ENCODE measurements at regions not wholly inside any gene's neighbourhood (a gene's known extent, or its start where the extent isn't known, plus 50 kb on each side); places are given as distances from the start of the nearest gene placed in this dataset.

- TF ChIP-seq CTCF (IDR thresholded peaks at IDR 0.05; ENCODE audit: insufficient read depth, low read length, poor library complexity, severe bottlenecking): no peak
- no peak for TF ChIP-seq EZH2phosphoT487 (conservative IDR thresholded peaks at IDR 0.05; ENCODE audit: low read length)
These were observed 311.8 kb downstream of the RERGL start for GRCh38 chr12:17778242-17778641.

Data from SU-DHL-6 (cell line).